ENCODE measurements at regions not wholly inside any gene's neighbourhood (a gene's known extent, or its start where the extent isn't known, plus 50 kb on each side); places are given as distances from the start of the nearest gene placed in this dataset.

DNA sequence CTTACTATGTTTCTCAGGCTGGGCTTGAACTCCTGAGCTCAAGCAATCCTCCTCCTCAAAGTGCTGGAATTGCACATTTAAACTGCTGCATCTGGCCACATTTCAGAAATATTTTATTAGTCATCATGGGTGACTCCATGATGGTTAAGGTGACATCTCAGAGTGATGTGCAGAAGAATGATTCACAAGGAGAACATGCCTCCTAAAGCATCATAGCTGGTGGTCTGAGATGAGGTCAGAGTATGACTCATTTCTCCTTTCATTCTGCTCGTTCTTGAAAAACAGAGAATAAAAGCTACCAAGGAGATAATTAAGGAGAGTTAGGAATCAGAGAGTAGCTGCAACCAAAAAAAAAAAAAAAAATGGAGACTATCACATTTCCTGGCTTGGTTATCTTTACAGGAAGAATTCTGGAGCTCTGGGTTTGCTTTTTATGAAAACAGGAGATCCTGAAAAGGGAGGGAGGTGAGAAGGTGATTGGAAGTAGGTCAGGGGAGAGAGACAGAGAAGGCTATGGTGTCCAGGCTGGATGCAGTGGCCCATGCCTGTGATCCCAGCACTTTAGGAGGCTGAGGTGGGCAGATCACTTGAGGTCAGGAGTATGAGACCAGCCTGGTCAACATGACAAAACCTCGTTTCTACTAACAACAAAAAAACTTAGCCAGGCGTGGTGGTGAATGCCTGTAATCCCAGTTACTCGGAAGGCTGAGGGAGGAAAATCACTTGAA lies 1011.6 kb downstream of the NLGN4Y start:
- Mint-ChIP-seq H3K36me3 (no peaks in the 10 kb centered on the region), H3K27me3 (peaks cover 2% of the 10 kb centered on the region), H3K4me1 (no peaks in the 10 kb centered on the region), H3K27ac (no peak overlapping the region), H3K9me3 (no peaks in the 10 kb centered on the region), H3K4me3 (no peak overlapping the region)

DNA sequence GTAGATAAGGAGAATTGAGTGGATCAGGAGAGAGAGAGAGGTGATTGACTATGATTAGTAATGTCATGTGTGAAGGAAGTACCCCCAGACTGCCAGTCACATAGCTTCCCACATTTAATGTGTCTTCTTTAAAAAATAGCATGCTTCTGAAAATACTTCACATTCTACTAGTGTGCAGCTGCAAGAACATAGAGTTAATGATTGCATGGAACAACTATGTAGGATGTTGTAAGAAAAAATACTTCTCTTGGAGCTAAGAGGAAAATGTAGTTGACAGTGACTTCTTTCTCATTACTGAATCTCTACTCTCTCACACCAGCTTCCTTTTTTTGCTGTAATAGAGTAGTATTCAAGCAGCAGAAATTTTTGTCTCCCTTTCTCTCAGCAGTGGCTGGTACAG lies 1016.2 kb downstream of the NLGN4Y start:
- Mint-ChIP-seq H3K36me3 (no peaks in the 10 kb centered on the region), H3K4me3 (no peak overlapping the region), H3K9me3 (no peaks in the 10 kb centered on the region), H3K27me3 (peaks cover 2% of the 10 kb centered on the region), H3K4me1 (no peaks in the 10 kb centered on the region), H3K27ac (no peak overlapping the region)

DNA sequence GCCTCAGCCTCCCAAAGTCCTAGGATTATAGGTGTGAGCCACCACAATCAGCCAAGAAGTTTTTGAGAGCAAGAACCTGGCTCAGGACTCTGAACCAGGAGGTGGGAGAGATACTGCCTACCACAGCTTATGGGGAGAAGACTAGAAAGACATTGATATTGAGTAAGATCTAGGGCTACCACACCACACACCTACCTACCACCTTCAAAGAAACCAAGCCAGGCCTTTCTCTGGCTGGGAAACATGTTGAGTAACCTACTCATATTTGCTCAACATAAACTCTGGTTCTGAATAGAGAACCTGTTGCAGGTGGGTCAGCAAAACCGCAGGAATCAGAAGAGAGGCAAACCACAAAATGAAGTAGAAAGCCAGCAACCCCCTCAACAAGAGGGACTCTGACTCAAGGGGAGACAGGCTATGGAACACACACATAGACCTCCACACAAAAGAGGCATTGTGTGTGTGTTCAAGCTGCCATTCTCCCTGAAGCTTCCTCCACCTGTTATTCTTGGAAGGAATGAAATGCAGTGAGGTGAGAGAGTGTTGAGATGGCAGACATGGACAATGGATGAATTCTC lies 1021.9 kb downstream of the NLGN4Y start:
- no peak overlapping the region for H3K4me3 Mint-ChIP-seq
- no peak overlapping the region for H3K27ac Mint-ChIP-seq
- H3K27me3 Mint-ChIP-seq: no peaks in the 10 kb centered on the region
- H3K36me3 Mint-ChIP-seq: no peaks in the 10 kb centered on the region
- H3K4me1 Mint-ChIP-seq: no peaks in the 10 kb centered on the region
- H3K9me3 Mint-ChIP-seq: no peaks in the 10 kb centered on the region

DNA sequence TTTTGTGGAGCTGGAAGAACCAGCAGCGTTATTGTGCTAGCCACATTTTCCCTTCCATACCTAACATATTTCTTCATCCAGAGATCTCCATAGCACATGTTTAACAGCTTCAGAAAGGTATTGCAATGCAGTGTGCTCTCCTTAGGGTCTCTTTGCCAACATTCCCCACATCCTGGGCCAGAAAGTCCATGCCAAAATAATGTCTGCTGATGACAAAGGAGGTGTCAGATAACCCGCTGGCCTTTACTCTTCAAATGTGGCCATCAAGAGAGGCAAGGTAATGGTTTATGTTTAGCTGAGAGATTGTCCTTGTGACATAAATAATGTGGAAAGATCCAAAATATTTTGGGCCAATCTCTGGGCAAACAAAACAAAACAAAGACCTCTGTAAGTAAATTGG lies 1027.7 kb downstream of the NLGN4Y start:
- H3K9me3 Mint-ChIP-seq: no peaks in the 10 kb centered on the region
- H3K27me3 Mint-ChIP-seq: no peaks in the 10 kb centered on the region
- no peaks in the 10 kb centered on the region for H3K36me3 Mint-ChIP-seq
- H3K4me1 Mint-ChIP-seq: no peaks in the 10 kb centered on the region
- H3K27ac Mint-ChIP-seq: no peak overlapping the region
- H3K4me3 Mint-ChIP-seq: no peak overlapping the region

DNA sequence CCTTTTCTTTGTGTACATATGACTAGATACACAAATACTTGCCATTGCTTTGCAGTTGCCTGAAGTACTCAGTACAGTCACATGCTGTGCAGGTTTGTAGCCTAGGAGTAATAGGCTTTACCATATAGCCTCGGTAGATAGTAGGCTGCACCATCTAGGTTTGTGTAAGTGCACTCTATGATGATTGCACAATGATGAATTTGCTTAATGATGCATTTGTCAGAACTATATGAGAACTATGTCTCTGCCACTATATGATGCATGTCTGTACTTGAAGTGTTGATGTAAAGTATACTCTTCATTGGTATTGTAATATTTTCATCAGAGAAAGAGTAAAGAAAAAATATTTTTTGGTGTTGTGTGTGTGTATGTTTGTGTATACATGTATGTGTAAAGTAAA lies 1030.7 kb downstream of the NLGN4Y start:
- no peak overlapping the region for H3K27ac Mint-ChIP-seq
- H3K27me3 Mint-ChIP-seq: no peaks in the 10 kb centered on the region
- no peaks in the 10 kb centered on the region for H3K4me1 Mint-ChIP-seq
- H3K36me3 Mint-ChIP-seq: no peaks in the 10 kb centered on the region
- H3K9me3 Mint-ChIP-seq: no peaks in the 10 kb centered on the region
- no peak overlapping the region for H3K4me3 Mint-ChIP-seq

DNA sequence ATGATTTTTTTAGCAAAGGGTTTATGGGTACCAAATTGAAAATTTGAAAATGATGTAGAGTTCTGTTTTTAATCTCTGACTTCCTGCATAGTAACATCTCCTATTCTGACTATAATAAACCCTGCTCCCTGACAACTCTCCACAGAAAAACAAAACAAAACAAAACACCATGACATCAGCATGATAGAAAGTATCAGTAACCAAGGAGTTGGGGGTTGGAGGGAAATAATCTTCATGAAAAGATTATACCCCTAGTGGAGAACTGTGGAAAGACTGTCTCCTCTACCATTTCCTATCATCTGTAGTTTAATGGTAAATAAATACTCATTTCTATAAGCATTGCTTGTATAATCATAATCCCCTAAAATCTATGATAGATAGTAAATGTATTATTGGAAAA lies 1034.8 kb downstream of the NLGN4Y start:
- Mint-ChIP-seq H3K36me3 (no peaks in the 10 kb centered on the region), H3K27me3 (no peaks in the 10 kb centered on the region), H3K4me1 (no peaks in the 10 kb centered on the region), H3K9me3 (no peaks in the 10 kb centered on the region), H3K27ac (no peak overlapping the region), H3K4me3 (no peak overlapping the region)

DNA sequence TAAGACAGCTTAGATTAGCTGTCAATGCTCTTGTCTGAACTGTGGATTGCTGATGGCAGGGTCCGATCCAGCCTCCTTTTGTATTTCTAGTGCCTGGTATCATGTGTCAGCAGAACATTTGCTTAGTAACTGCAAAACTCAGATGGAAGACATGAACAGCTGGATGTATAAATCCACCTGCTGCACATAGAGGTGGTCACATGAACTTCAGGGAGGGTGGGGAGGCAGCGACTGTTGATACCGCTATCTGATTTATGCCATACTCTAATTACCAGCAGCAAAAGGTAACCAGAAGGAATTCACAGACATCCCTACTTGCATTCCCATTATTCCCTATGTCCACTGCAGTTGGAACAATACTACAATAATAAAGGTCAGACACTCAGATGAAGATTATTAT lies 1036.5 kb downstream of the NLGN4Y start:
- no peaks in the 10 kb centered on the region for H3K9me3 Mint-ChIP-seq
- no peak overlapping the region for H3K27ac Mint-ChIP-seq
- H3K36me3 Mint-ChIP-seq: no peaks in the 10 kb centered on the region
- H3K27me3 Mint-ChIP-seq: no peaks in the 10 kb centered on the region
- H3K4me1 Mint-ChIP-seq: no peaks in the 10 kb centered on the region
- H3K4me3 Mint-ChIP-seq: no peak overlapping the region

DNA sequence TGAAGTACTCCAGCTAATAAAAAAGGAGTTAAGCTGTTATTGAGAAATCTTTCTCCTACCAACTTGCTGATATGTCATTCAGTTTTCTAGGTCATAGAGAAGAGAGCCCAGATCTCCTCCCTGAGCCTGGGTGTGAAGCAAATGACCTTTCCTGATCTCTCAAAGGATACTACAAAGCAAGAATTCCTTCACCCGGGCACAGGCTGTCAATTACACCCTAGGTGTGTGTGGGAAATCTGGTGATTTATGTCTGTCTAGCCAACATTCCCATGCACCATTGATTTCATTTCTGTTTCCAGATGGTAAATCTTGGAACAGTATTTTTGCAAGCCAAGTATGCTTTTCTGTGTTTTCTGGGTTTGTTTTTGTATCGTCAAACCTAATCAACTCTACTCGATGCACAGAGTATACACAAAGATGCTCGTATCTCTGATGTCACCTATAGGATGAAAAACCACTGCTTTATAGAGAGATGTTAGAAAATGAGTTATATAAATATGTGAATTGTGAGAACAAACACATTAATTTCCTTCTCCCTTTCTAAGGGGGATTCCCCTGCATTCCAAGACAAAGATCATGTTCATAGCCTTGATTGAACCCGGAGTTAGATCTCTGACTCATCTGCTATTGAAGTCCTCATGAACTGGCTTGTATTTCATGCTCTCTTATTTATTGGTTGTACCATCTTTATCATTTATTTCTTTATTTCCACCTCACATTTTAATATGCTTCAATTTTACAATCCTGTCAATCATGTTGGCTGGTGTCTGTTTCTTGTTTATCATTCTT lies 1037.4 kb downstream of the NLGN4Y start:
- no peaks in the 10 kb centered on the region for H3K4me1 Mint-ChIP-seq
- H3K27me3 Mint-ChIP-seq: no peaks in the 10 kb centered on the region

DNA sequence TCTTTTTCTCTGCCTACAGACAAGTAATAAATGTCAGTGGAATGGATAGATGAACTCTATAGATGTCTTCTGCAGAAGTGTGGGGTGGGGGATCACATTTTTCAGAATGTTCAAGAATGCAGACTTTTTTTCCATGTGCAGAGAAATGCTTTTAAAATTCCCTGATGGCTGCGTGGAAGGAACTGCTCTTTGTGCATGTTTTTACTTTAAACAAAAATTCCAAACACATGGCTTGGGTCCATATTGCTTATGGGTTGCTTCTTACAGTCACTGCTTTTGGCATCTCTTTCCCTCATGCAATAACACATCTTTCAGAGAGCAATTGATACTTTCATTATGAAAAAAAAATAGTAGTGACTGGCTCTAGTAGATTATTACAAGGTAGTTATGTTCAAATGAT lies 1053.6 kb downstream of the NLGN4Y start:
- no peaks in the 10 kb centered on the region for H3K9me3 Mint-ChIP-seq
- no peaks in the 10 kb centered on the region for H3K27me3 Mint-ChIP-seq
- no peak overlapping the region for H3K27ac Mint-ChIP-seq
- H3K4me1 Mint-ChIP-seq: no peaks in the 10 kb centered on the region
- H3K36me3 Mint-ChIP-seq: no peaks in the 10 kb centered on the region
- no peak overlapping the region for H3K4me3 Mint-ChIP-seq

More for the DNA sequence above, 1037.4 kb downstream of the NLGN4Y start:
- Mint-ChIP-seq H3K4me3 (no peak overlapping the region), H3K9me3 (no peaks in the 10 kb centered on the region), H3K36me3 (no peaks in the 10 kb centered on the region), H3K27ac (no peak overlapping the region)

DNA sequence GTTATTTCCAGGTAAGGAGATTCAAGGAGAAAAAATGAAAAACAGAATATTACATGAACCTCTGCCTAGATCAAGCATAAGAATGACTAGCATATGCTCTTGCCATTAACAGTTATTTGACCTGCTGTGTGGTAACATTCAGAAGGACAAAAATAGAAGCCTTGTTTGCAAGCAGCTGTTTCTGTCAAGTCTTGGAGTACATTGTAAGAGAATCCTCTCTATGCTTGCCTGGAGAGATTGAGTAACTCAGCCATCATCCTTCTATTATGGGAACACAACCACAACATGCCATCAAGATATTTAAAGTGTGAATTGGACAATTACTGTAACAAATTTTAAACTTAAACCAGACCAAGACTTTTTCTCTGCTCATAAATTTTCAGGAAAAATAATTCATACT lies 1054.4 kb downstream of the NLGN4Y start:
- H3K36me3 Mint-ChIP-seq: no peaks in the 10 kb centered on the region
- H3K27me3 Mint-ChIP-seq: no peaks in the 10 kb centered on the region
- no peaks in the 10 kb centered on the region for H3K9me3 Mint-ChIP-seq
- H3K27ac Mint-ChIP-seq: no peak overlapping the region
- H3K4me3 Mint-ChIP-seq: no peak overlapping the region
- no peaks in the 10 kb centered on the region for H3K4me1 Mint-ChIP-seq

DNA sequence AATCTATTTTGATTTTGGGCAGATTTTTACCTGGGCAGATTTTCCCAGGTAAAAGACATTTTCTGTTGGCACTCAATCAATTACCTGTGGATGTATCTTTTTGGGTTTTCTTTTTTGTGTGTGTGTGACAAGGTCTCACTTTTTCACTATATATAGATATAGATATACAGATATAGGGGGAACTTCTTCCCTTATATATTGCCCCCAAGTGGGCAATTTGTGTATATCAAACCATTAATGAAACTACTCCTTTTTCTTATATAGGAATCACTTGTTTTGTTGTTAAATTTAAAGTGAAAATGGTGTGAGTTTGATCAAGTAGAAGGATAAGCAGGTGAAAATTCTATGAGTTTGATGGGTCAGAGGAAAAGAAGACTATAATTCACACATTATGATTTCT lies 1054.9 kb downstream of the NLGN4Y start:
- Mint-ChIP-seq H3K27ac (no peak overlapping the region), H3K9me3 (no peaks in the 10 kb centered on the region), H3K4me1 (no peaks in the 10 kb centered on the region)

DNA sequence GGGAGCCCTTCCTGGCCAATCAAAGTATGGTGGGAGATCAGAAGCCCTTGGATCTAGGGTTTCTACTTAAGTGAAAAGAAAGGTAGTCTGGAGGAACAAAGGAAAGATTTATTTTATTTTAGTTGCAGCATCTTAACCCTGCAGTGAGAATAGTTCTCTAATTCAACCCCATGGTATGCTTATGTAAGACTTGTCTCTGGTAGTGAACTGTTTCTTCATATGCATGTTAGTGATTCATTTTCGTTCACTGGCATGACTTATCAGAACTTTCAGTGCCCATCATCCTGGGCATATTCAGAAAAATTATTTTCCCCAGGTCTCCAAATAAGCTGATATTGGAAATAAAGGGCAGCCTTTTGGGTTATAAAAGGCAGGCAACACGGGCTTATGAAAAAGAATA lies 1058.8 kb downstream of the NLGN4Y start:
- Mint-ChIP-seq H3K36me3 (no peaks in the 10 kb centered on the region), H3K4me1 (no peaks in the 10 kb centered on the region), H3K27me3 (no peaks in the 10 kb centered on the region), H3K4me3 (no peak overlapping the region), H3K27ac (no peak overlapping the region), H3K9me3 (no peaks in the 10 kb centered on the region)

More for the DNA sequence above, 1054.9 kb downstream of the NLGN4Y start:
- no peaks in the 10 kb centered on the region for H3K27me3 Mint-ChIP-seq
- H3K36me3 Mint-ChIP-seq: no peaks in the 10 kb centered on the region
- no peak overlapping the region for H3K4me3 Mint-ChIP-seq

DNA sequence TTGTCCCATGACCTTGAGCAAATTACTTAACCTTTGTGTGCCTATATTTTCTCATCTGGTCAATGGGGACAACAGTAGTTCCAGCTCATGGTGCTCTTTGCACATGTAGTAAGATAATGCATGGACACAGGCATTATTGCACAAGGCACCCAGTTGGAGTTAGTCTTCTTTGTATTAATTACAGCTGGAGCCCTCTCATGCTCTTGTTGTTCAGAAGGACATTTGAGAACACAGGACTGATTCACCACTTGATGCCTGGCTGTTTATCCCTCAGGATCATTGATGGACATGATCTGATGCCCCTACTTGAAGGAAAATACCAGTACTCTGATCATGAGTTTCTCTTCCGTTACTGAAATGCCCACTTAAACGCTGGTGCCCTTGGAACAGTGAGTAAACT lies 1068.6 kb downstream of the NLGN4Y start:
- Mint-ChIP-seq H3K36me3 (no peaks in the 10 kb centered on the region), H3K4me3 (no peak overlapping the region), H3K27ac (no peak overlapping the region), H3K4me1 (no peaks in the 10 kb centered on the region), H3K27me3 (no peaks in the 10 kb centered on the region), H3K9me3 (no peaks in the 10 kb centered on the region)

DNA sequence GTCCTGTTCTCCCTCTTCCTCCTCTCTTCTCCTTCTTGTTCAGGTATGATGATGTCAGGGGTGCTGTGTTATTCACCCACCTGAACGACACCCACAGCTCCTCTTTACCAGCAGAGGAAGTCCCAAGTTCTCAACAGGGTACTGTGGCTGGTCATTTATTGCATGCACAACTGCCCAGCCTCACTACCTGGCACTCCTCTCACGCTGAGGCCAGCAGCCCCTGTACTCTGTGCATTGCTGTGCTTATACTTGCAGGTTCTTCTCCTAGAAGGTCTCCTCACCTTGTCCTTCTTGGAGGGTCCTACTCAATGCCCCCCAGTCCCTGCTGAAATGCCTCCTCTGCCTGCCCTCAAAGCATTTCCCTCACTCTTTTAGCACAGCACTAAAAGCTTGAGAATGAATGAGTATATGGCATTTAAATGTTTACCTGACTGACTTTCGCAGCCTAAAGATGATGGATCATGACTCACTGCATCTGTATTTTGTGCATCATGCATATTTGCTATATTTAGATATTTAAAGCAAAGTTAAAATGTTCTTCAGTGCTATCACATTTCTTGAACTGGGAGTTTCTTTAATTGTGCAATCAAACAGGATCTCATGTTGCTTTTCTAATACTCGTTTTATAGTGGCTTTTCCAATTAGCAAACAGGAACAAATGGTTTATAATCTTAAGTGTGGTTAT lies 1069.3 kb downstream of the NLGN4Y start:
- H3K27me3 Mint-ChIP-seq: no peaks in the 10 kb centered on the region
- no peaks in the 10 kb centered on the region for H3K36me3 Mint-ChIP-seq
- H3K4me1 Mint-ChIP-seq: no peaks in the 10 kb centered on the region
- no peak overlapping the region for H3K4me3 Mint-ChIP-seq
- H3K9me3 Mint-ChIP-seq: no peaks in the 10 kb centered on the region
- no peak overlapping the region for H3K27ac Mint-ChIP-seq

DNA sequence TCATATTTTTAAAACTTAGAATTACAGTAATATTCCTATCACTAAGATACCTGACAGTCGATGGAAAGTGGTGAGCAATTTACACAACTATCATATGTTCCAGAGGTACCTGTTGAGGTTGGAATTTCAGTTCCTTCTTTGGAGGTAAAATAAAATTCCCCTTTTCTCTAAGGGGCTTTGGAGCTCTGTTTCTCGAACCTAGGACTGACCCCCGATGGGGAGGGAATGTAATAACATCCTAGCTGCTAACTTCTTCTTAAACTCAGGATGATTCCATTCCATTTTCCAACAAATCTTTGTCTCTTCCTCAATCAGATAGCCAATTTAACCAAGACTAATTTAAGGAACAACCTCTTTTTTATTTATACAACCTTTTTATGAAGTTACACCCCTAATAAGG lies 1069.8 kb downstream of the NLGN4Y start:
- H3K4me3 Mint-ChIP-seq: no peak overlapping the region

DNA sequence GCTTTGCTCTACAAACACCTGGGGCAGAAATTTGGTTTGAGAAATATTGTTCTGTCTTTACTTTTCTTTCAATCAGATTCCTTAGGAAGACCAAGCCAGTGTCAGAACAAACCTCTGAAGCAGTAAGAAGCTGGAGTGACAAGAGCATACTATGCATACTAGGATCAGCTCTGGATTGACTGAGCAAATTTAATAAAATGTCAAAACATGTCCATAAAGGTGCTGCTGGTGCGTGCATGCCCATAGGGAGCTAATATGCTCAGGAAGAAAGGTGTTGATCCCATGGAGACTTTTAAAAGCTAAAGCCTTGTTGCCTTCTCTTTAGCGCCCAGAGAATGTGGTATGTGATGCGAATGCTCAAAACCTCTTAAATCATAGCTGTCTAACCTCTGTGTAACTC lies 1076.2 kb downstream of the NLGN4Y start:
- Mint-ChIP-seq H3K9me3 (no peaks in the 10 kb centered on the region), H3K27ac (no peak overlapping the region), H3K36me3 (no peaks in the 10 kb centered on the region), H3K4me1 (no peaks in the 10 kb centered on the region), H3K4me3 (no peak overlapping the region), H3K27me3 (peaks cover 2% of the 10 kb centered on the region)

More for the DNA sequence above, 1069.8 kb downstream of the NLGN4Y start:
- no peak overlapping the region for H3K27ac Mint-ChIP-seq
- no peaks in the 10 kb centered on the region for H3K27me3 Mint-ChIP-seq
- no peaks in the 10 kb centered on the region for H3K4me1 Mint-ChIP-seq
- H3K9me3 Mint-ChIP-seq: no peaks in the 10 kb centered on the region
- H3K36me3 Mint-ChIP-seq: no peaks in the 10 kb centered on the region
